GM13976 (cell line): ENCODE measurements at regions not wholly inside any gene's neighbourhood (a gene's known extent, or its start where the extent isn't known, plus 50 kb on each side); places are given as distances from the start of the nearest gene placed in this dataset.

ENCODE experiments used
- DNase-seq: peaks from one replicate; pipeline ENCODE4 v3.0.0; 2012; ENCODE audit warnings: low spot score
- CTCF ChIP-seq: IDR thresholded peaks from 2 replicates; pipeline ENCODE4 v1.5.1; 2012; ENCODE audit warnings: borderline replicate concordance, mild to moderate bottlenecking; ENCODE audit not compliant: insufficient read depth; ENCODE audit errors: extremely low read depth, missing control alignments, control extremely low read depth
- in situ Hi-C: fragments of 300-500 bp; cut with MboI; formaldehyde crosslinking; loops from one replicate; pipeline ENCODE4 v1.12.0; 2022; ENCODE audit warnings: low sequenced_read_pairs, mixed read lengths, inconsistent platforms; ENCODE audit not compliant: unreplicated experiment

DNA sequence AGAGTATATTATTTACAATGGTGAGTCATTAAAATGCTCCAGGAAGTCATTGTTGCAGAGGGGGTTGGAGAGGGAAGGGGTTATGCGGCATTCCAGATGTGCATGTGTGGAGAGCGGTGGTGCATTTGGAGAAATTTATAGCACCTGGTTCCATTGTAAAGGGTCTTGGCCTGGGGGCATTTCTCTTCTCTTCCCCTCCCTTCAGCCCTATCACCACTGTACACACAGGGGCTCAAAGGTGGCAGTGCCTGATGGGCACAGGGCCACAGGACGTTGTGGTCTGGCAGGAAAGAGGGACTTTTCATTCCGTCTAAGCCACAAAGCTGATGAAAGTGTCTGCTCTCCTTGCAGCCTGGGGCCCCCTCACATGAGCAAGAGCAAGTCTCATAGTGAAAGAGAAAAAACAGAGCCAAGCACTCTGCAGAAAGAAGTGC is 442.4 kb upstream of the ZNF462 start:
- in situ Hi-C loops = no loop called here
- DNase-seq = peak; percentile 16
- no peak for TF ChIP-seq CTCF

- in situ Hi-C loops = no loop called here
- DNase-seq = no peak
- no peak for TF ChIP-seq CTCF
Measured at GRCh38 chr9:106421772-106422171, 441.2 kb upstream of the ZNF462 start.

DNA sequence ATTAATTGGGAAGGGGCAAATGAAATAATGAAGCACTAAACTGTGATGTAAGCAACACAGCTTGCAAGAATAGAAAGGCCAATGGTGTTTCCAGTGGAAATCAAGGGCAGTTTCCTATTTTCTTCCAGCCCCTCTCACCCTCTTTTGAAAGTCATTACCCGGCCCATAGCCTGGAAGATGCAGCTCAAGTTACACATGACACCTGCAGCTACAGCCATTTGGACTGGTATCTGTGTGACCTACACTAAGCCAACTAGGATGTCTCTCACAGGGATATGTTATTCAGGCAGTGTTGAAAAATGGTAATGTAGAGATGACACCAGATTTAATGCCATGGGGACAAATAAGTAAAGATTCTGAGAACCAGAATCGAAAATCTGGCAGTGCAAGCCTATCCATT is 439.4 kb upstream of the ZNF462 start:
- DNase-seq = no peak
- in situ Hi-C loops = no loop called here
- no peak for TF ChIP-seq CTCF

DNA sequence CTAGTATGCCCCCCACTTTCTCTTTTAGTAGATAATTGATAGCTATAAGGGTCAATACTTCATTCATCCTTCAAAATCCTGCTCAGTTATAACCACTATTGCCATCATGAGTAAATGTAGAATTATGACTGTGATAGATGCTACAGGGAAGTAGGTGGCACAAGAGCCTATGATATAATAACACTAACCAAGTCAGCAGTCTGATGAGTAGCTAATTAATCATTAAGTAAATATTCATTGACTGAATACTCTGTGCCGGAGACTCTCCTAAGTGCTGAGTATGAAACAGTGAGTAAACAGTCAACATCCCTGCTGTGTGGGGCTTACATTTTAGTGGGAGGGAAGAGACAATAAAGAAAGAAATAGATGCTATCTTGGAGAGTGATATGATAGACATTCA is 430.3 kb upstream of the ZNF462 start:
- DNase-seq = no peak
- in situ Hi-C loops = no loop called here
- TF ChIP-seq CTCF = no peak

DNA sequence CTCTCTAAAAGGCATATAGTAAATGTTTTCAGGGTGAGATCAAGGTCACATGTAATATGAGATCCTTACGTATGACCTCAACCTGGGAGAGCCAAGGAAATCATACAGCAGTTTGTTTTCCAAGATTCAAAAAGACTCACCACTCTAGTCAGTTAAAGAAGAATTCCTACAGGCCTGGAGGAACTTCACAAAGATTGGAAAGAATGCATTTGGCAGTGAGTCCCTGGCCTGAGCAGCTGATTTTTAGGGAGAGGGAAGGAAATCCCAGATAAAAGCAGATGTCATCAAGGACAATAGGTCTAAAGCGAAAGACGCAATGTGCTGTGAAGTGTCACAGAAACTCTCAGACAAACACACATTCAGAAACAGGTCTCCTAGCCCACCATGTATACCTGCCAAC is 424.0 kb upstream of the ZNF462 start:
- no peak for TF ChIP-seq CTCF
- DNase-seq = no peak
- in situ Hi-C loops = no loop called here

GRCh38 chr9:106441283-106441682 is 421.7 kb upstream of the ZNF462 start:
- DNase-seq = no peak
- in situ Hi-C loops = no loop called here
- TF ChIP-seq CTCF = no peak

GRCh38 chr9:106443520-106443919 is 419.4 kb upstream of the ZNF462 start:
- in situ Hi-C loops = no loop called here

More at GRCh38 chr9:106443520-106443919, 419.4 kb upstream of the ZNF462 start:
- DNase-seq = no peak
- no peak for TF ChIP-seq CTCF
